Breast epithelium (tissue), 3 donors: ENCODE measurements at regions not wholly inside any gene's neighbourhood (a gene's known extent, or its start where the extent isn't known, plus 50 kb on each side); places are given as distances from the start of the nearest gene placed in this dataset.

Experiments used
- CTCF ChIP-seq, 3 donors: fragments of 450-650 bp; IDR thresholded peaks; one replicate each; pipeline ENCODE4 v1.5.1; 2016 to 2017; ENCODE audit warnings: antibody characterized with exemption in 3 of 3, mild to moderate bottlenecking in 3 of 3, moderate library complexity in 3 of 3
- POLR2A ChIP-seq: fragments of 450-650 bp; IDR thresholded peaks from one replicate; pipeline ENCODE4 v1.6.1; 2016; ENCODE audit warnings: antibody characterized with exemption, mild to moderate bottlenecking, moderate library complexity

DNA sequence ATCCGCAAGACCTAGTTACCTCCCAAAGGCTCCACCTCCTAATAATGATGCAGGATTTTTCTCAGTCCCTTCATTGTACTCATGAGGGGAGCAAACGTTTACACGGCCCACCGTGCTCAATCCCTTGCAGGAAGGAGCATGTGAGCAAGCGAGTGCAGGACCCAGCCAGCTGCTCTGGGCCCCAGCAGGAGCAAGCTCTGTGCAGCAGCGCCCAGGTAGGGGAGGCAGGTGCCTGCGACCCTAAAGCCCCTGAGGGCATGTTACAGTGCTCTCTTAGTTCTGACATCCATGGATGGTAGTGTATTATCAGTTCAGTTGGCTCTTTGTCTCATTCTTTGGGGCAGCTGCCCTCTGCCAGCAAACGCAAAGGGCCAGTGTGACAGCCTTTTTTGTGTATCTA is 143.4 kb downstream of the TBXT start:
- no peak for TF ChIP-seq CTCF (IDR thresholded peaks at IDR 0.05)
- TF ChIP-seq POLR2A, result no peak
